CD4-positive, alpha-beta T cell (primary cell): ENCODE measurements at regions not wholly inside any gene's neighbourhood (a gene's known extent, or its start where the extent isn't known, plus 50 kb on each side); places are given as distances from the start of the nearest gene placed in this dataset.

Source experiments
- ATAC-seq: fragments of 200-7000 bp; cut with Tn5 transposase; one replicate; pipeline ENCODE4 v1.10.0; 2022; ENCODE audit warnings: mild to moderate bottlenecking; ENCODE audit not compliant: poor library complexity
- CTCF ChIA-PET: fragments of 350-600 bp; sonication (Branson Sonifier 250); formaldehyde crosslinking; loops from one replicate; lab custom pipeline; 2021; ENCODE audit warnings: antibody characterized with exemption, inconsistent platforms; lab: Charles Lee
- POLR2A ChIA-PET: fragments of 350-600 bp; sonication (Branson Sonifier 250); formaldehyde crosslinking; loops from one replicate; lab custom pipeline; 2021; ENCODE audit warnings: antibody characterized with exemption, inconsistent platforms; lab: Charles Lee
- DNase-seq, 14 experiments: peaks; one replicate each; pipeline ENCODE4 v3.0.0-alpha.2; 2013 to 2020; ENCODE audit warnings: mixed read lengths in 2 of 14
- H3K27ac ChIP-seq, 2 donors: one replicate each; pipeline versions ENCODE4 v1.5.1 to v1.7.0; 2013; ENCODE audit warnings: low read length in 2 of 2, low read depth in 1 of 2, mild to moderate bottlenecking in 1 of 2
- H3K27me3 ChIP-seq, 2 experiments: 1 replicate in 1 of 2; 2 replicates in 1 of 2; pipeline versions ENCODE4 v1.6.1 to v1.7.0; 2013; ENCODE audit warnings: low read length in 2 of 2, control low read depth in 1 of 2, mild to moderate bottlenecking in 1 of 2, moderate library complexity in 1 of 2; ENCODE audit not compliant: insufficient read depth in 2 of 2, control insufficient read depth in 1 of 2
- H3K36me3 ChIP-seq: one replicate; pipeline ENCODE4 v1.6.1; 2013; ENCODE audit warnings: low read length, control low read depth; ENCODE audit not compliant: insufficient read depth
- H3K4me1 ChIP-seq: one replicate; pipeline ENCODE4 v1.6.1; 2013; ENCODE audit warnings: low read length, control low read depth; ENCODE audit not compliant: insufficient read depth
- H3K4me3 ChIP-seq: one replicate; pipeline ENCODE4 v1.5.1; 2013; ENCODE audit warnings: mild to moderate bottlenecking, low read length, moderate library complexity
- H3K9me3 ChIP-seq, 2 experiments: 1 replicate in 1 of 2; 2 replicates in 1 of 2; pipeline versions ENCODE4 v1.6.1 to v1.7.0; 2013; ENCODE audit warnings: low read length in 2 of 2, mild to moderate bottlenecking in 2 of 2, control low read depth in 1 of 2, moderate library complexity in 1 of 2; ENCODE audit not compliant: control insufficient read depth in 1 of 2, insufficient read depth in 1 of 2
- H3K27ac Mint-ChIP-seq: one replicate; pipeline ENCODE4 v1.8.0; 2020; ENCODE audit warnings: mixed read lengths
- H3K27me3 Mint-ChIP-seq: one replicate; pipeline ENCODE4 v1.8.0; 2021; ENCODE audit warnings: mixed read lengths
- H3K36me3 Mint-ChIP-seq: one replicate; pipeline ENCODE4 v1.8.0; 2021; ENCODE audit warnings: low read depth, mixed read lengths
- H3K4me1 Mint-ChIP-seq: one replicate; pipeline ENCODE4 v1.8.0; 2021; ENCODE audit warnings: low read depth, mixed read lengths
- H3K4me3 Mint-ChIP-seq: one replicate; pipeline ENCODE4 v1.8.0; 2020; ENCODE audit warnings: mild to moderate bottlenecking, mixed read lengths
- H3K9me3 Mint-ChIP-seq: one replicate; pipeline ENCODE4 v1.8.0; 2020; ENCODE audit warnings: mixed read lengths
- intact Hi-C, 2 experiments: fragments of 100-400 bp; cut with DNase I in 1 of 2; cut with micrococcal nuclease in 1 of 2; formaldehyde crosslinking; loops; one replicate each; pipeline versions ENCODE4 v1.15.1 to v1.9.0; 2023 to 2025; cut with DNase I, micrococcal nuclease
- TF ChIP-seq, protein P1 (sequence below): fragments of 200-600 bp; IDR thresholded peaks from one replicate; pipeline ENCODE4 v1.8.0; 2022; ENCODE audit warnings: antibody characterized with exemption, mild to moderate bottlenecking

DNA sequence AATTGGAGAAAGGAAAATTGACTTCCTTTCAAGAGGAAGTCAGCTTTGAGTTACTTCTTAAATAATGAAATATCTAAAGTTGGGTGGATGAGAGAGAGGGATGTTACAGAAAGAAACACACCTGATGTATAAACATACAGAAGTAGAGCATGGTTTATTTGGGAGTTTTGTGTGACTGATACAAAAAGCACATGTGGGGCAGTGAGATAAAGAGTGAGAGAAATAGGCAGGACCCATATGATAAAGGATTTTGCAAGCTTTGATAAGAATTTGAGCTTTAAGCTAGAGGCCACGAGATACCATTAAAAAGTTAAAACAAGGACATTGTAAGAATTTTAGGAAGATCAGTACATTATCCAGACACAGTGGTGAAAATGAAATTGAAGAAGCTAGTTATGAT is 263.3 kb upstream of the GPRIN3 start:
- no peak for ATAC-seq
- Histone ChIP-seq H3K9me3 (no peaks in the 10 kb centered on the region), H3K27me3 (peaks cover 0 to 5% of the 10 kb centered on the region in 2 experiments), H3K4me1 (no peaks in the 10 kb centered on the region), H3K4me3 (no peak overlapping the region), H3K36me3 (no peaks in the 10 kb centered on the region), H3K27ac (no peak overlapping the region)
- CTCF ChIA-PET: no interaction called here
- H3K27ac Mint-ChIP-seq: no peak overlapping the region
- TF ChIP-seq, protein P1, sequence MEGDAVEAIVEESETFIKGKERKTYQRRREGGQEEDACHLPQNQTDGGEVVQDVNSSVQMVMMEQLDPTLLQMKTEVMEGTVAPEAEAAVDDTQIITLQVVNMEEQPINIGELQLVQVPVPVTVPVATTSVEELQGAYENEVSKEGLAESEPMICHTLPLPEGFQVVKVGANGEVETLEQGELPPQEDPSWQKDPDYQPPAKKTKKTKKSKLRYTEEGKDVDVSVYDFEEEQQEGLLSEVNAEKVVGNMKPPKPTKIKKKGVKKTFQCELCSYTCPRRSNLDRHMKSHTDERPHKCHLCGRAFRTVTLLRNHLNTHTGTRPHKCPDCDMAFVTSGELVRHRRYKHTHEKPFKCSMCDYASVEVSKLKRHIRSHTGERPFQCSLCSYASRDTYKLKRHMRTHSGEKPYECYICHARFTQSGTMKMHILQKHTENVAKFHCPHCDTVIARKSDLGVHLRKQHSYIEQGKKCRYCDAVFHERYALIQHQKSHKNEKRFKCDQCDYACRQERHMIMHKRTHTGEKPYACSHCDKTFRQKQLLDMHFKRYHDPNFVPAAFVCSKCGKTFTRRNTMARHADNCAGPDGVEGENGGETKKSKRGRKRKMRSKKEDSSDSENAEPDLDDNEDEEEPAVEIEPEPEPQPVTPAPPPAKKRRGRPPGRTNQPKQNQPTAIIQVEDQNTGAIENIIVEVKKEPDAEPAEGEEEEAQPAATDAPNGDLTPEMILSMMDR: no peak
- intact Hi-C loops: no loop called here
- POLR2A ChIA-PET: no interaction called here
- no peaks in the 10 kb centered on the region for H3K9me3 Mint-ChIP-seq
- no peaks in the 10 kb centered on the region for H3K4me1 Mint-ChIP-seq
- H3K27me3 Mint-ChIP-seq: peaks cover 10% of the 10 kb centered on the region
- no peak overlapping the region for H3K4me3 Mint-ChIP-seq
- no peak for DNase-seq
- H3K36me3 Mint-ChIP-seq: no peaks in the 10 kb centered on the region

DNA sequence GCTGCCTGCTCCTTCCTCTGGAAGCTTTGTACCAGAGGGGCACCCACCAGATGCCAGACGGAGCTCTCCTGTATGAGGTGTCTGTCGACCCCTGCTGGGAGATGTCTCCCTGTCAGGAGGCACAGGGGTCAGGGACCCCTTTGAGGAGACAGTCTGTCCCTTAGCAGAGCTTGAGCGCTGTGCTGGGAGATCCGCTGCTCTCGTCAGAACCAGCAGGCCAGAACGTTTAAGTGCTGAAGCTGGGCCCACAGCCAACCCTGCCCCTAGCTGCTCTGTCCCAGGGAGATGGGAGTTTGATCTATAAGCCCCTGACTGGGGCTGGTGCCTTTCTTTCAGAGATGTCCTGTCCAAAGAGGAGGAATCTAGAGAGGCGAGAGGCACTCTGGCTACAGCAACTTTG is 260.3 kb upstream of the GPRIN3 start:
- Mint-ChIP-seq H3K27ac (no peak overlapping the region), H3K4me1 (no peaks in the 10 kb centered on the region), H3K36me3 (no peaks in the 10 kb centered on the region), H3K9me3 (no peaks in the 10 kb centered on the region), H3K27me3 (peaks cover 10% of the 10 kb centered on the region), H3K4me3 (no peak overlapping the region)
- H3K27ac ChIP-seq: no peak overlapping the region
- no peaks in the 10 kb centered on the region for H3K36me3 ChIP-seq
- DNase-seq (no peak), ATAC-seq (no peak)
- ChIA-PET CTCF (no interaction called here), POLR2A (no interaction called here)
- H3K9me3 ChIP-seq: no peaks in the 10 kb centered on the region
- TF ChIP-seq, protein P1: no peak
- H3K4me1 ChIP-seq: no peaks in the 10 kb centered on the region
- peaks cover 0 to 5% of the 10 kb centered on the region in 2 experiments for H3K27me3 ChIP-seq
- H3K4me3 ChIP-seq: no peak overlapping the region
- intact Hi-C loops: no loop called here

DNA sequence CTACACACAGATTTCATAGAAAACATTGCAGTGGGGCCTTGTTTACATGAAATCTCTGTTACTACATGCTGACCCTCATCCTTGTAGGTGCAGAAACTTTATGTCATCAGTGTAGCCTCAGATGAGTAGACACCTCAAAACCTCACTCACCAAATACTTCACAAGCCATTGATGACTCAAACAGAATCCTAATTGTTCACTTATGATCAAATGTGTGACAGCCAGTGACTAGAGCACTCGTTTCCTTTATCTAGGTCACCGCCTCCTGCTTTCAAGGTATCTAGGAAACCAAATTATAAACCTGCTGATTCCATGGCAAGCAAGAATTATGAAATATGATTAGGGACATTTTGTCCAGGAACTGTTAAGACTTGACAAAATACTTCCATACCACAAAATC is 255.8 kb upstream of the GPRIN3 start:
- Mint-ChIP-seq H3K4me1 (no peaks in the 10 kb centered on the region), H3K4me3 (no peak overlapping the region), H3K27ac (no peak overlapping the region), H3K9me3 (no peaks in the 10 kb centered on the region), H3K27me3 (peaks cover 8% of the 10 kb centered on the region), H3K36me3 (no peaks in the 10 kb centered on the region)
- intact Hi-C loops: no loop called here
- H3K27me3 ChIP-seq: peaks cover 0 to 4% of the 10 kb centered on the region in 2 experiments
- H3K27ac ChIP-seq: no peak overlapping the region
- ATAC-seq: no peak
- TF ChIP-seq, protein P1: no peak
- H3K9me3 ChIP-seq: no peaks in the 10 kb centered on the region
- no peaks in the 10 kb centered on the region for H3K36me3 ChIP-seq
- POLR2A ChIA-PET: no interaction called here
- H3K4me3 ChIP-seq: no peak overlapping the region
- H3K4me1 ChIP-seq: no peaks in the 10 kb centered on the region
- CTCF ChIA-PET: no interaction called here
- no peak for DNase-seq
